OCI-LY1 (cell line): ENCODE measurements at regions not wholly inside any gene's neighbourhood (a gene's known extent, or its start where the extent isn't known, plus 50 kb on each side); places are given as distances from the start of the nearest gene placed in this dataset.

ENCODE experiments used
- CTCF ChIP-seq: fragments of 200-600 bp; sonication (generic), shearing (Covaris generic); IDR thresholded peaks from 2 replicates; pipeline ENCODE4 v1.5.1; 2017; ENCODE audit warnings: mild to moderate bottlenecking, antibody characterized with exemption, low read length, moderate library complexity, mixed read lengths
- EZH2 ChIP-seq: fragments of 200-600 bp; sonication (generic), shearing (Covaris generic); IDR thresholded peaks from 2 replicates; pipeline ENCODE4 v1.8.0; 2017; ENCODE audit warnings: borderline replicate concordance, mixed run types, mild to moderate bottlenecking, antibody characterized with exemption, low read length, moderate library complexity, mixed read lengths

- no peak for TF ChIP-seq CTCF
- TF ChIP-seq EZH2: no peak
Measured at GRCh38 chr13:82245860-82246259, 1636.4 kb downstream of the SLITRK1 start.
